ENCODE measurements at regions not wholly inside any gene's neighbourhood (a gene's known extent, or its start where the extent isn't known, plus 50 kb on each side); places are given as distances from the start of the nearest gene placed in this dataset.

GRCh38 chr17:79246225-79247190, 171.9 kb downstream of the ENGASE start:
- TF ChIP-seq CTCF (IDR thresholded peaks at IDR 0.05; ENCODE audit: poor library complexity, severe bottlenecking) (no peak), EP300 (conservative IDR thresholded peaks at IDR 0.05; ENCODE audit: poor library complexity, severe bottlenecking) (no peak), POLR2AphosphoS5 (IDR thresholded peaks at IDR 0.05) (no peak)

Data from neural cell (in vitro differentiated cells).